ENCODE measurements at regions not wholly inside any gene's neighbourhood (a gene's known extent, or its start where the extent isn't known, plus 50 kb on each side); places are given as distances from the start of the nearest gene placed in this dataset.

GRCh38 chr2:220079595-220079994 lies 452.2 kb downstream of the SLC4A3 start:
- Histone ChIP-seq H3K27ac (no peak overlapping the region), H3K4me3 (no peak overlapping the region), H3K4me1 (replicated peaks) (no peaks in the 10 kb centered on the region), H3K27me3 (replicated peaks) (no peaks in the 10 kb centered on the region), H3K36me3 (no peaks in the 10 kb centered on the region), H3K9me3 (replicated peaks) (no peaks in the 10 kb centered on the region)
- DNase-seq (ENCODE audit: low read depth in 1 of 2, low spot score in 2 of 2), result no peak

- Histone ChIP-seq H3K27me3 (replicated peaks) (no peaks in the 10 kb centered on the region), H3K27ac (no peak overlapping the region), H3K4me3 (no peak overlapping the region), H3K36me3 (no peaks in the 10 kb centered on the region), H3K4me1 (replicated peaks) (no peaks in the 10 kb centered on the region), H3K9me3 (replicated peaks) (no peaks in the 10 kb centered on the region)
- DNase-seq (ENCODE audit: low read depth in 1 of 2, low spot score in 2 of 2), result no peak
Measured at GRCh38 chr2:220081171-220081570, 453.7 kb downstream of the SLC4A3 start.

GRCh38 chr2:220090050-220090449 lies 462.6 kb downstream of the SLC4A3 start:
- Histone ChIP-seq H3K27me3 (replicated peaks) (no peaks in the 10 kb centered on the region), H3K4me1 (replicated peaks) (no peaks in the 10 kb centered on the region), H3K27ac (no peak overlapping the region)

GRCh38 chr2:220096406-220096805 lies 469.0 kb downstream of the SLC4A3 start:
- H3K4me1 ChIP-seq (replicated peaks), result no peaks in the 10 kb centered on the region
- no peaks in the 10 kb centered on the region for H3K27me3 ChIP-seq (replicated peaks)
- H3K27ac ChIP-seq, result no peak overlapping the region
- no peak overlapping the region for H3K4me3 ChIP-seq
- DNase-seq (ENCODE audit: low read depth in 1 of 2, low spot score in 2 of 2), result no peak
- no peaks in the 10 kb centered on the region for H3K36me3 ChIP-seq
- H3K9me3 ChIP-seq (replicated peaks), result no peaks in the 10 kb centered on the region

More at GRCh38 chr2:220090050-220090449, 462.6 kb downstream of the SLC4A3 start:
- Histone ChIP-seq H3K9me3 (replicated peaks) (no peaks in the 10 kb centered on the region), H3K4me3 (no peak overlapping the region), H3K36me3 (no peaks in the 10 kb centered on the region)
- DNase-seq (ENCODE audit: low read depth in 1 of 2, low spot score in 2 of 2), result no peak

- no peak overlapping the region for H3K4me3 ChIP-seq
Measured at GRCh38 chr2:220101980-220102379, 474.6 kb downstream of the SLC4A3 start.

GRCh38 chr2:220103596-220103995 lies 476.2 kb downstream of the SLC4A3 start:
- no peak for DNase-seq (ENCODE audit: low read depth in 1 of 2, low spot score in 2 of 2)
- Histone ChIP-seq H3K27ac (no peak overlapping the region), H3K4me1 (replicated peaks) (no peaks in the 10 kb centered on the region), H3K9me3 (replicated peaks) (no peaks in the 10 kb centered on the region), H3K4me3 (no peak overlapping the region), H3K36me3 (no peaks in the 10 kb centered on the region), H3K27me3 (replicated peaks) (no peaks in the 10 kb centered on the region)

More at GRCh38 chr2:220101980-220102379, 474.6 kb downstream of the SLC4A3 start:
- no peaks in the 10 kb centered on the region for H3K9me3 ChIP-seq (replicated peaks)
- no peaks in the 10 kb centered on the region for H3K4me1 ChIP-seq (replicated peaks)
- DNase-seq (ENCODE audit: low read depth in 1 of 2, low spot score in 2 of 2), result no peak
- no peaks in the 10 kb centered on the region for H3K36me3 ChIP-seq
- H3K27ac ChIP-seq, result no peak overlapping the region
- no peaks in the 10 kb centered on the region for H3K27me3 ChIP-seq (replicated peaks)

GRCh38 chr2:220104871-220105351 lies 477.5 kb downstream of the SLC4A3 start:
- no peaks in the 10 kb centered on the region for H3K4me1 ChIP-seq (replicated peaks)
- no peaks in the 10 kb centered on the region for H3K36me3 ChIP-seq
- no peaks in the 10 kb centered on the region for H3K27me3 ChIP-seq (replicated peaks)
- DNase-seq (ENCODE audit: low read depth in 1 of 2, low spot score in 2 of 2), result peak; percentile 36 to 51
- H3K9me3 ChIP-seq (replicated peaks), result no peaks in the 10 kb centered on the region
- H3K27ac ChIP-seq, result no peak overlapping the region
- H3K4me3 ChIP-seq, result no peak overlapping the region

GRCh38 chr2:220106065-220106464 lies 478.6 kb downstream of the SLC4A3 start:
- Histone ChIP-seq H3K27me3 (replicated peaks) (no peaks in the 10 kb centered on the region), H3K4me3 (no peak overlapping the region), H3K36me3 (no peaks in the 10 kb centered on the region), H3K27ac (no peak overlapping the region), H3K9me3 (replicated peaks) (no peaks in the 10 kb centered on the region), H3K4me1 (replicated peaks) (no peaks in the 10 kb centered on the region)
- no peak for DNase-seq (ENCODE audit: low read depth in 1 of 2, low spot score in 2 of 2)

- Histone ChIP-seq H3K9me3 (replicated peaks) (no peaks in the 10 kb centered on the region), H3K27ac (no peak overlapping the region), H3K27me3 (replicated peaks) (no peaks in the 10 kb centered on the region), H3K36me3 (no peaks in the 10 kb centered on the region), H3K4me3 (no peak overlapping the region), H3K4me1 (replicated peaks) (no peaks in the 10 kb centered on the region)
- no peak for DNase-seq (ENCODE audit: low read depth in 1 of 2, low spot score in 2 of 2)
Measured at GRCh38 chr2:220107380-220107791, 480.0 kb downstream of the SLC4A3 start.

- no peak overlapping the region for H3K4me3 ChIP-seq
- no peaks in the 10 kb centered on the region; the same call in 1 of the 2 replicates for H3K9me3 ChIP-seq (replicated peaks)
- no peaks in the 10 kb centered on the region for H3K4me1 ChIP-seq (replicated peaks)
- H3K27me3 ChIP-seq (replicated peaks), result no peaks in the 10 kb centered on the region
- H3K27ac ChIP-seq, result no peak overlapping the region
- no peak for DNase-seq (ENCODE audit: low read depth in 1 of 2, low spot score in 2 of 2)
- H3K36me3 ChIP-seq, result no peaks in the 10 kb centered on the region
Measured at GRCh38 chr2:220114443-220114842, 487.0 kb downstream of the SLC4A3 start.

GRCh38 chr2:220117025-220117424 lies 489.6 kb downstream of the SLC4A3 start:
- Histone ChIP-seq H3K27me3 (replicated peaks) (no peaks in the 10 kb centered on the region), H3K27ac (no peak overlapping the region), H3K4me1 (replicated peaks) (no peaks in the 10 kb centered on the region), H3K4me3 (no peak overlapping the region), H3K36me3 (no peaks in the 10 kb centered on the region), H3K9me3 (replicated peaks) (no peaks in the 10 kb centered on the region; the same call in 1 of the 2 replicates)
- no peak for DNase-seq (ENCODE audit: low read depth in 1 of 2, low spot score in 2 of 2)

GRCh38 chr2:220120041-220120440 lies 492.6 kb downstream of the SLC4A3 start:
- no peaks in the 10 kb centered on the region for H3K27me3 ChIP-seq (replicated peaks)
- no peak for DNase-seq (ENCODE audit: low read depth in 1 of 2, low spot score in 2 of 2)

GRCh38 chr2:220123751-220124150 lies 496.3 kb downstream of the SLC4A3 start:
- Histone ChIP-seq H3K4me1 (replicated peaks) (no peaks in the 10 kb centered on the region), H3K4me3 (no peak overlapping the region), H3K9me3 (replicated peaks) (no peaks in the 10 kb centered on the region), H3K36me3 (no peaks in the 10 kb centered on the region), H3K27ac (no peak overlapping the region), H3K27me3 (replicated peaks) (no peaks in the 10 kb centered on the region)
- DNase-seq (ENCODE audit: low read depth in 1 of 2, low spot score in 2 of 2), result no peak

More at GRCh38 chr2:220120041-220120440, 492.6 kb downstream of the SLC4A3 start:
- H3K36me3 ChIP-seq, result no peaks in the 10 kb centered on the region
- no peaks in the 10 kb centered on the region for H3K9me3 ChIP-seq (replicated peaks)
- H3K4me1 ChIP-seq (replicated peaks), result no peaks in the 10 kb centered on the region
- H3K27ac ChIP-seq, result no peak overlapping the region
- no peak overlapping the region for H3K4me3 ChIP-seq

GRCh38 chr2:220125551-220125950 lies 498.1 kb downstream of the SLC4A3 start:
- DNase-seq (ENCODE audit: low read depth in 1 of 2, low spot score in 2 of 2), result no peak
- no peaks in the 10 kb centered on the region for H3K27me3 ChIP-seq (replicated peaks)

GRCh38 chr2:220127311-220127710 lies 499.9 kb downstream of the SLC4A3 start:
- no peak overlapping the region for H3K27ac ChIP-seq
- no peaks in the 10 kb centered on the region for H3K9me3 ChIP-seq (replicated peaks)
- no peaks in the 10 kb centered on the region for H3K27me3 ChIP-seq (replicated peaks)
- DNase-seq (ENCODE audit: low read depth in 1 of 2, low spot score in 2 of 2), result no peak
- no peaks in the 10 kb centered on the region for H3K36me3 ChIP-seq
- H3K4me3 ChIP-seq, result no peak overlapping the region
- no peaks in the 10 kb centered on the region for H3K4me1 ChIP-seq (replicated peaks)

More at GRCh38 chr2:220125551-220125950, 498.1 kb downstream of the SLC4A3 start:
- no peaks in the 10 kb centered on the region for H3K4me1 ChIP-seq (replicated peaks)
- no peak overlapping the region for H3K4me3 ChIP-seq
- no peaks in the 10 kb centered on the region for H3K36me3 ChIP-seq
- no peak overlapping the region for H3K27ac ChIP-seq
- H3K9me3 ChIP-seq (replicated peaks), result no peaks in the 10 kb centered on the region
